AG09319 (cell line): ENCODE measurements at regions not wholly inside any gene's neighbourhood (a gene's known extent, or its start where the extent isn't known, plus 50 kb on each side); places are given as distances from the start of the nearest gene placed in this dataset.
"Not testable (repeated sequence)": the region's sequence is repeated elsewhere in the genome, so short reads cannot be mapped to it uniquely, and the experiment has no call there.

ENCODE experiments used
- DNase-seq: peaks from one replicate; pipeline ENCODE4 v3.0.0-alpha.2; 2010; ENCODE audit warnings: low read depth; ENCODE audit errors: extremely low read depth
- CTCF ChIP-seq: IDR thresholded peaks from 2 replicates; pipeline ENCODE4 v1.5.1; 2011; ENCODE audit warnings: low read depth, mild to moderate bottlenecking, inconsistent platforms, low read length, moderate library complexity

- no peak for TF ChIP-seq CTCF
- no peak for DNase-seq
Measured at GRCh38 chr13:109274188-109274821, 512.1 kb downstream of the IRS2 start.

DNA sequence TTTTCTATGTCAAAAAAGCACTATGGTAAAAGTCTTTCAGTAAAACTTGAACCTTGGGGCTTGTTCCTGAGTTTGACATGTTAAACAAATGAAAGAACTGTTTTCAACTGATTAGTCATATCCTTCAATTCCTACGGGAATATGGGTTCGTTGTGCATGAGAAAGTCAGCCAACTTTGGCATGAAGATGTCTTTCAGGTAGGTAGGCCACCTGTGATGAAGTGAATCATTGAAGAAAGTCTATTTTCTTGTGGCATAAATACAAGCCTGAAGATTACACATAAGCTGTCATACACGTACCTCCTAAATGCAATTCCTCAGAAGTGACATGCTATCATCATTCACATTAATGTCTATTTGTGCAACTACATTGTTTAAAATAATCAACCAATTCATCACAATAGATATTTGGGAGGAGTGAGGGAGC lies 513.0 kb downstream of the IRS2 start:
- no peak for TF ChIP-seq CTCF
- no peak for DNase-seq

DNA sequence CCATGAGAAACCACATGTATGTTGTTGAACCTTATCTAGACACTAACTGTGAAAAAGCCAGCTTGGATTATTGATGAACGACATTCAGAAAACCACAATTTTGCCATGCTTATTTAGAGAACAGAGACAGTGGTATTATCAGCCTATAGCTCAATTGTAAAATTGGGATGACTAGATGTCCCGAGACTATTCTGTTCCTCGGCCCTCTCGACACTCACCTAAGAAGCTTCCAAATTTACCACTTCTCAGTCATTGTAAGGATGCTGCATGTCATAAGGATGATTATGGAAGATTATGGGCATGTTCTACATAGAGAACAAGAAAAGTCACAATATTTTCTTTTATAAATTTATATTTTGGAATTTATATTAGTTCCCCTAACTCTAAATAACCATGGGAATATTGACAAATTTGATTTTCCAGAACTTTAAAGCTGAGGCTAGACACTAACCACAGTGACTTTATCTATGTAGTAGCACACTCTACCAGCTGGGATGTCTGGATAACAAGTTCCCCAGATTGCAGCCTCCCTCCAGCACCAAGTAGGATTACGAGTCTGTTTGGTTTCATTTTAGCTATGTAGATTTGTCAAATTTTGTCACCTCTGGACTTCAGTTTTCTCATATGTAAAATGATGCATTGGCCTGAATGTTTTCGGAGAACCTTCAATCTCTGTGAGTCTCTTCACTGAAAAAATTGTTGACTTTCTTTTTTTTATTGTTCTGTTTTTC lies 513.6 kb downstream of the IRS2 start:
- no peak for TF ChIP-seq CTCF
- no peak for DNase-seq

DNA sequence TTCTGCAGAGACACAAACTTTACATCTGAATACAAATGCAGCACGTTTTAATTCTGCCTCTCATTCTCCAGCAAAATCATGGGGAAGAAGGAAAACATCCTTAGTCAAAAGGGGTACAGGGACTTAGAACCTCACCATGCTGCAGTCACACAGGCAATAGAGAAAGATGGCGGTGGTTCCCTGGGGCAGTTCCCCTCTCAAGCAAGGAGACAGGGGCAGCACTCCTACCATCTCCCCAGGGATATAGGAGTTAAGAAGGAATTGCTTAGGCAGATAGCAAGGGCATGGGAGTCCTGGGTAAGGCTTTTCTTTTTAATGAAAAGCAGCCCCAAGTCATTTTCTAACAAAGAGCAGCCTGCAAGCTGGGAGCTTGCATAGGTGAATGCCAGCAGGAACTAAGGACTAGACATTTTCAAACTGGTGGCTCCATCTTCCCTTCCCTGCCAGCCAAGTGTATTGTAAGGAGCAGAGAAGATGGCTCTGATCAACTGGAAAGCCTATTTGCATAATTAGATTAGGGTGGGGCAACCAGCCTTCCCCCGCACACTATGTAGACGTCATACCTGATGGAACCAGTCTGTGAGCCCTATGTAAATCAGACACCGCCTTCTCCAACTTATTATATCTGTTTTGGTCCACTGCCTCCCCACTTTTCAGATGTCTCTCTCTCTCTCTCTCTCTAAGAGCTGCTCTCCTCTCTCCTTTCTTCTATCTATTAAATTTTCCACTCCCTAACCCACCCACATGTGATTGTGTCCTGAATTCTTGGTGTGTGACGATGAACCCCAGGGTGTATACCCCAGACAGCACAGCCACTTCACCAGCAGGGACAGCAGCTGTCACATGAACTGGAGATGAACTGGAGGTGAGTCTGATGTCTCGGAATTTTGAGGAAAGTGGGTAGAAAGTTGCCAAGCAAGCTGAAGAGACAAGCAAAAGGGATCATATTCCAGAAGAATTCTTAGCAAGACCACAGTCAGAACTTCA lies 514.5 kb downstream of the IRS2 start:
- no peak for DNase-seq
- TF ChIP-seq CTCF, result no peak

DNA sequence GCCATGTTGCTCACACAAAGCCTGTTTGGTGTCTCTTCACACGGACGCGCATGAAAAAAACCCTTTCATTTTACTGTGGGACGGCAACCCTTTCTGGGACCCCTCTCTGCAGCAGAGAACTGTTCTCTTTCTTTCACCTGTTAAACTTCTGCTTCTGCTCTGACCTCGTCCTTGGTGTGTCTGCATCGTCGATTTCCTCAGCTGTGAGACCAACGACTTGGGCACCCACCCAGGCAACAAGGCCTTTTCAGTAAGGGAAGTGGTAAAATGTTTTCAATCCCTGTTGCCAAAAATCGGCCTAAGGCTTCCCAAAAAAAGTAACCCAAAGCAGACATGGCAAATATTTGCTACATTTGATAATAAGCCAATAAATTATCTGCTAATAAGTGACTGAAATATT lies 515.3 kb downstream of the IRS2 start:
- no peak for DNase-seq
- TF ChIP-seq CTCF, result no peak

GRCh38 chr13:109269381-109269780 lies 517.0 kb downstream of the IRS2 start:
- not testable (repeated sequence) for DNase-seq

GRCh38 chr13:109268492-109268891 lies 517.9 kb downstream of the IRS2 start:
- not testable (repeated sequence) for DNase-seq

DNA sequence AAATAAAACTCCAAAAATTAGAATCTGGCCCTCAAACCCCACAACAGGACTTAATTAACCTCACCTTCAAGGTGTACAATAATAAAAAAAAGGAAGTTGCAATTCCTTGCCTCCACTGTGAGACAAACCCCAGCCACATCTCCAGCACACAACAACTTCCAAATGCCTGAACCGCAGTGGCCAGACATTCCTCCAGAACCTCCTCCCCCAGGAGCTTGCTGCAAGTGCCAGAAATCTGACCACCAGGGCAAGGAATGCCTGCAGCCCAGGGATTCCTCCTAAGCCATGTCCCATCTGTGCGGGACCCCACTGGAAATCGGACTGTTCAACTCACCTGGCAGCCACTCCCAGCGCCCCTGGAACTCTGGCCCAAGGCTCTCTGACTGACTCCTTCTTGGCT lies 519.0 kb downstream of the IRS2 start:
- DNase-seq, result not testable (repeated sequence)

- not testable (repeated sequence) for DNase-seq
Measured at GRCh38 chr13:109265438-109265742, 521.0 kb downstream of the IRS2 start.

- not testable (repeated sequence) for DNase-seq
Measured at GRCh38 chr13:109264603-109265437, 521.6 kb downstream of the IRS2 start.

DNA sequence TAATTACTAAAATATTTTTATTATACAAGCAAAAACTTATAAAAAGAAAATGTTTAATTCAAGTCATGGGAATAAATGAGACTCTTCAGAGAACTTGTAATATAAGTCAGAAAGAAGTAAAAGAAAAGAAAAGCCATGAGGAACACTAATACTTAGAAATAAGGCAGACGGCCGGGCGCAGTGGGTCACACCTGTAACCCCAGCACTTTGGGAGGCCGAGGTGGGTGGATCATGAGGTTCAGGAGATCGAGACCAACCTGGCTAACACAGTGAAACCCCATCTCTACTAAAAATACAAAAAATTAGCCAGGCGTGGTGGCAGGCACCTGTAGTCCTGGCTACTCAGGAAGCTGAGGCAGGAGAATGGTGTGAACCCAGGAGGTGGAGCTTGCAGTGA lies 528.6 kb downstream of the IRS2 start:
- DNase-seq, result not testable (repeated sequence)
